SH-SY5Y (cell line): ENCODE measurements at regions not wholly inside any gene's neighbourhood (a gene's known extent, or its start where the extent isn't known, plus 50 kb on each side); places are given as distances from the start of the nearest gene placed in this dataset.

ENCODE experiments used
- GATA2 ChIP-seq: IDR thresholded peaks from 2 replicates; pipeline ENCODE4 v1.6.1; 2011; ENCODE audit warnings: mild to moderate bottlenecking, low read depth, low read length
- GATA3 ChIP-seq: IDR thresholded peaks from 2 replicates; pipeline ENCODE4 v1.6.1; 2011; ENCODE audit warnings: low read depth, mild to moderate bottlenecking, low read length, moderate library complexity

- TF ChIP-seq GATA2: no peak
- no peak for TF ChIP-seq GATA3
Observed at GRCh38 chr18:22334567-22334966, 83.1 kb downstream of the CTAGE1 start.
